ENCODE measurements at regions not wholly inside any gene's neighbourhood (a gene's known extent, or its start where the extent isn't known, plus 50 kb on each side); places are given as distances from the start of the nearest gene placed in this dataset.

DNA sequence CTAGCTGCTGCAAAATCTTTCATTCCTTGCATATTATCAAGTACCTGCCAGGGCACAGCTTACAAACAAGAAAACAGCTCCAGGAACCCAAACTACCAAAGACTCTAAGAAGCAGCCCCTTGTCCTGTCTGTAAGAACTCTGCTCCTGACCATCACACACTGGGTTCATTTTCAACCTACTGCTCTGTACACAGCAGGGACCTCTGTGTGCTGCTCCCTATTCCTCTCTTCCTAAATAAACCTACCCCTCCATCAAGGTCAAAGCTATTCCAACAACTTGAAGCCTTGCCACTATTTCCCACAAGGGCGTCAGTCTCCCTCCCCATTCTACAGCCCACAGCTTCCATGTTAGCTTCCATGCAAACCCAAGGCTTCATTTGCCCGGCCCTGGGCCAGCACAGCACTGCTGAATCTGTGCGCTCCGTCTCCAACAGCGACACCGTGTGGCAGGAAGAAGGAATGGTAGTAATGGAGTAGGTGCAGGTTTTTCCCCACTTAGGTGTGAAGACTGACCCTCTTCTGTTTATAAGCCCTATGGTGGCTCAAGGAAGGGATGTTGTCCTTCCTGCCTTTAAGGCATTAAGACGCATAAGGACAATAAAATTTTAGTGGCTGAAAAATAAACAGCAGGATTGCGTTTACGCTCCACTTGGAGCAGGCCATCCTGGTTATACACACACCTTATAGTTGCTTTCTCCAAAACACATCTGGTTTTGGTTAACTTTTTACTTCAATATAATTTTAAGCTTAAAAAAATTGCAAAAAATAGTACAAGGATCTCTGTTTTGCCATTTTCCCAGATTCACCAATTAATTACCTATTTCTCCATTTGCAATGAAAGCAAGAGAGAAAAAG, 115.2 kb upstream of the NXT1 start:
- ChIA-PET RAD21 (ENCODE audit: unreplicated experiment) (interaction anchor here (0.6 to 2.6 kb wide), 13 partner anchors 10 to 546 kb away, joined by 3 to 20 read pairs (median 4); partner anchors contain the start of genes NXT1 and THBD), CTCF (interaction anchor here (0.6 to 5.8 kb wide), 40 partner anchors 10 to 885 kb away, joined by 3 to 54 read pairs (median 4); partner anchors contain the start of genes CD93 and THBD), SMC1A (ENCODE audit: uncharacterized antibody, unreplicated experiment) (interaction anchor here (0.5 to 4.2 kb wide), 17 partner anchors 9 to 543 kb away, joined by 3 to 31 read pairs (median 4); no protein-coding TSS in a partner anchor), POLR2A (no interaction called here)
- H3K79me2 ChIP-seq (ENCODE audit: control insufficient read depth, insufficient read depth, low read length): no peaks in the 10 kb centered on the region
- in situ Hi-C loops (cut with MboI) (loop anchor here (25.0 kb wide), 1 partner anchor 898 kb away; no protein-coding TSS in a partner anchor), intact Hi-C loops (cut with micrococcal nuclease; ENCODE audit: unreplicated experiment) (loop anchor here (1.0 kb wide), 1 partner anchor 544 kb away; no protein-coding TSS in a partner anchor)
- no peaks in the 10 kb centered on the region for H3K4me1 ChIP-seq (ENCODE audit: control insufficient read depth, insufficient read depth, low read length)
- no peak overlapping the region for H3K9ac ChIP-seq (ENCODE audit: control insufficient read depth, insufficient read depth, low read length)
- DNase-seq (ENCODE audit: low read depth, low spot score): no peak
- no peaks in the 10 kb centered on the region for H3K27me3 ChIP-seq (replicated peaks in 1 of 2; ENCODE audit: control insufficient read depth in 2 of 2, insufficient read depth in 2 of 2, low read length in 1 of 2)
- no peaks in the 10 kb centered on the region; the same call in 2 of the 3 replicates for H3K9me3 ChIP-seq (replicated peaks; ENCODE audit: control insufficient read depth, insufficient read depth, low read length)
- no peak overlapping the region for H3K27ac ChIP-seq (ENCODE audit: control insufficient read depth, insufficient read depth)
- WGBS (ENCODE audit: insufficient coverage, insufficient replicate concordance, low lambda C conversion rate, missing lambda C conversion rate): 31% methylated on average over 9 of the region's 9 CpGs
- peak; percentile 94 for ATAC-seq
- no peak overlapping the region for H3K4me2 ChIP-seq (ENCODE audit: control insufficient read depth, insufficient read depth)
- H3K36me3 ChIP-seq (ENCODE audit: control insufficient read depth in 2 of 2, insufficient read depth in 2 of 2, low read length in 1 of 2): no peaks in the 10 kb centered on the region
- no peaks in the 10 kb centered on the region for H4K20me1 ChIP-seq (ENCODE audit: control insufficient read depth, insufficient read depth)
- H3K4me3 ChIP-seq: no peak overlapping the region
- TF ChIP-seq DPF2 (IDR thresholded peaks at IDR 0.05) (no peak), SMC3 (IDR thresholded peaks at IDR 0.05; ENCODE audit: borderline replicate concordance, low read length) (peak; percentile 71), RAD21 (IDR thresholded peaks at IDR 0.05; ENCODE audit: insufficient read depth, low read depth, low read length) (peak; percentile 91), ETV6 (conservative IDR thresholded peaks at IDR 0.05 in 1 of 2, IDR thresholded peaks at IDR 0.05 in 1 of 2; ENCODE audit: borderline replicate concordance in 1 of 2, low read depth in 1 of 2) (no peak), CBX5 (IDR thresholded peaks at IDR 0.05; ENCODE audit: low read depth) (0 out of 2 replicates have a peak, but pooled peaks have one; percentile 44), ZNF384 (IDR thresholded peaks at IDR 0.05; ENCODE audit: borderline replicate concordance, low read depth, low read length) (no peak), YY1 (IDR thresholded peaks at IDR 0.05; ENCODE audit: low read depth, low read length) (peak; percentile 79)
- TF ChIP-seq, protein P1, sequence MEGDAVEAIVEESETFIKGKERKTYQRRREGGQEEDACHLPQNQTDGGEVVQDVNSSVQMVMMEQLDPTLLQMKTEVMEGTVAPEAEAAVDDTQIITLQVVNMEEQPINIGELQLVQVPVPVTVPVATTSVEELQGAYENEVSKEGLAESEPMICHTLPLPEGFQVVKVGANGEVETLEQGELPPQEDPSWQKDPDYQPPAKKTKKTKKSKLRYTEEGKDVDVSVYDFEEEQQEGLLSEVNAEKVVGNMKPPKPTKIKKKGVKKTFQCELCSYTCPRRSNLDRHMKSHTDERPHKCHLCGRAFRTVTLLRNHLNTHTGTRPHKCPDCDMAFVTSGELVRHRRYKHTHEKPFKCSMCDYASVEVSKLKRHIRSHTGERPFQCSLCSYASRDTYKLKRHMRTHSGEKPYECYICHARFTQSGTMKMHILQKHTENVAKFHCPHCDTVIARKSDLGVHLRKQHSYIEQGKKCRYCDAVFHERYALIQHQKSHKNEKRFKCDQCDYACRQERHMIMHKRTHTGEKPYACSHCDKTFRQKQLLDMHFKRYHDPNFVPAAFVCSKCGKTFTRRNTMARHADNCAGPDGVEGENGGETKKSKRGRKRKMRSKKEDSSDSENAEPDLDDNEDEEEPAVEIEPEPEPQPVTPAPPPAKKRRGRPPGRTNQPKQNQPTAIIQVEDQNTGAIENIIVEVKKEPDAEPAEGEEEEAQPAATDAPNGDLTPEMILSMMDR (IDR thresholded peaks at IDR 0.05 in 2 of 3, conservative IDR thresholded peaks at IDR 0.05 in 1 of 3; ENCODE audit: control insufficient read depth in 2 of 3, extremely low read depth in 1 of 3, insufficient read depth in 1 of 3, low read depth in 3 of 3, low read length in 3 of 3): peak; percentile 74 to 77 (median 74)
- TF ChIP-seq, protein P2, sequence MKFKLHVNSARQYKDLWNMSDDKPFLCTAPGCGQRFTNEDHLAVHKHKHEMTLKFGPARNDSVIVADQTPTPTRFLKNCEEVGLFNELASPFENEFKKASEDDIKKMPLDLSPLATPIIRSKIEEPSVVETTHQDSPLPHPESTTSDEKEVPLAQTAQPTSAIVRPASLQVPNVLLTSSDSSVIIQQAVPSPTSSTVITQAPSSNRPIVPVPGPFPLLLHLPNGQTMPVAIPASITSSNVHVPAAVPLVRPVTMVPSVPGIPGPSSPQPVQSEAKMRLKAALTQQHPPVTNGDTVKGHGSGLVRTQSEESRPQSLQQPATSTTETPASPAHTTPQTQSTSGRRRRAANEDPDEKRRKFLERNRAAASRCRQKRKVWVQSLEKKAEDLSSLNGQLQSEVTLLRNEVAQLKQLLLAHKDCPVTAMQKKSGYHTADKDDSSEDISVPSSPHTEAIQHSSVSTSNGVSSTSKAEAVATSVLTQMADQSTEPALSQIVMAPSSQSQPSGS (IDR thresholded peaks at IDR 0.05; ENCODE audit: low read length): no peak
- no peak overlapping the region for H2AFZ ChIP-seq (ENCODE audit: control insufficient read depth, low read depth, low read length)
- no TSS peak for BruUV-seq (replicated peaks)
- FAIRE-seq: no peak

Data from GM12878 (cell line).